ENCODE measurements at regions not wholly inside any gene's neighbourhood (a gene's known extent, or its start where the extent isn't known, plus 50 kb on each side); places are given as distances from the start of the nearest gene placed in this dataset.
"Not testable (repeated sequence)": the region's sequence is repeated elsewhere in the genome, so short reads cannot be mapped to it uniquely, and the experiment has no call there.

- no peak for DNase-seq
Observed at GRCh38 chr3:135393898-135394525, 571.5 kb upstream of the PPP2R3A start.

DNA sequence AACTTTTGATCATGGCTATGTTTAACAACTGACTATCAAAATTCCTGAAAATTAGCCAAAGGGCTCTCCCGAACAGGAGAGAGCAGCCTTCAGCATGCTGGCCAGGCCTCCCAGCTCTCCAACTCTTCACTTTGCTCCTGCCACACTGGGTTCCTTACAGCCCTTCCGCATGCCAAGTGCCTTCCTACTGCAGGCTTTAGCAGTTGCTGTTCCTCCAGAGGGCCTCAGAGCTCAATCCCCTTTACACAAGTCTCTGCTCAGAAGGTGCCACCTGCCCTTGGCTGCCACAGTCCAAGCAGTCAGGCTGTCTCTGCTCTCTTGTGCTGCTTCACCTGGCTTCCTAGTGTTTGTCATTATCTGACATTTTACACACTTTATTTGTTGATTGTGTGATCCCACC lies 553.1 kb upstream of the PPP2R3A start:
- DNase-seq: no peak

DNA sequence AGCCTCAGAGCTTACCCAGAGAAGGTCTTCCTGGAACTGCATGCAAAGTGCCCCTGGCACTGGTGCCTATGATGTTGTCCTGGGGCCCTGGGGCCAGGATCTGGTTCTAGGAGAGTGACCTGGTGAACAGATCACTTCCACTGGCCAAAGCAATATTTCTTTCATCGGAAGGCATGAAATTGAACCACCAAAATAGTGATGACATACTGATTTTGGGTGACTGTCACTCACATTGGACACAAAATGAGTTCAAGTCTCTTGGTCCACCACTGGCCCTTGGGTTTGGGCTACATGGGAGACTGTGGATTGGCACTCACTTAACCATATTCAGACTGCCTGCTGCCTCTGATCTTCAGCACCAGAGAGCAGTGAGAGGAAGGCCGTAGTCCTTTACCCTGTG lies 549.3 kb upstream of the PPP2R3A start:
- no peak for DNase-seq

DNA sequence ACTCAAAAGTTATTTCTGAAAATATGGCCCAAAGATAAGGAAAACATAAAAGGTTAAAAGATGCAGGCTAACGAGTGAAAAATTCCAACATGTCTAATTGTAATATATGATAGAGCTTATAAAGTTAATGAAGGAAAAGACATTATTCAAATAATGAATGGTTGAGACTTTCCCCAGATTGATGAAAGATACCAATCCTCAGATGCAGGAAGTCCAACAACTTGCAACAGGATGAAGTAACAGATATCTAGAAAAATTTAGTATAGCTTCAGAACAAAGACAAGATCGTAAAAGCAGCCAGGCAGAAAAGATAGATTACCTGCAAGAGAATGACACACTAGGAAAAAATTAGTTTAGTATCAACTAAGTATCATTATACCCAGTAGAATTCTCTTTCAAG lies 546.4 kb upstream of the PPP2R3A start:
- no peak for DNase-seq

DNA sequence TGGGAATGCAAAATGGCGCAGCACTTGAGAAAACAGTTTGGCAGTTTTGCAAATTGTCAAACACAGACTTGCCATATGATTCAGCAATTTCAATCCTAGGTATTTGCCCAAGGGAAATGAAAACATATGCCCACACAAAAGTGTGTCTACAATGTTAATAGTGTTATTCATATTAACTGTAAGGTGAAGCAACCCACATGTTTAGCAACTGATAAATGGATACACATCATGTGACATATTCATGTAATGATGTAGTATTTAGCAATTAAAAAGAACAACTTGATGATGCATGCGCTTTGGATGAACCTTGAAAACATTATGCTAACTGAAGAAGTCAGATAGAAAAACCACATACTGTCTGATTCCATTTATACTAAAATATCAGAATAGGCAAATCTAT lies 539.0 kb upstream of the PPP2R3A start:
- DNase-seq: no peak

GRCh38 chr3:135432402-135432801 lies 533.1 kb upstream of the PPP2R3A start:
- DNase-seq: no peak

DNA sequence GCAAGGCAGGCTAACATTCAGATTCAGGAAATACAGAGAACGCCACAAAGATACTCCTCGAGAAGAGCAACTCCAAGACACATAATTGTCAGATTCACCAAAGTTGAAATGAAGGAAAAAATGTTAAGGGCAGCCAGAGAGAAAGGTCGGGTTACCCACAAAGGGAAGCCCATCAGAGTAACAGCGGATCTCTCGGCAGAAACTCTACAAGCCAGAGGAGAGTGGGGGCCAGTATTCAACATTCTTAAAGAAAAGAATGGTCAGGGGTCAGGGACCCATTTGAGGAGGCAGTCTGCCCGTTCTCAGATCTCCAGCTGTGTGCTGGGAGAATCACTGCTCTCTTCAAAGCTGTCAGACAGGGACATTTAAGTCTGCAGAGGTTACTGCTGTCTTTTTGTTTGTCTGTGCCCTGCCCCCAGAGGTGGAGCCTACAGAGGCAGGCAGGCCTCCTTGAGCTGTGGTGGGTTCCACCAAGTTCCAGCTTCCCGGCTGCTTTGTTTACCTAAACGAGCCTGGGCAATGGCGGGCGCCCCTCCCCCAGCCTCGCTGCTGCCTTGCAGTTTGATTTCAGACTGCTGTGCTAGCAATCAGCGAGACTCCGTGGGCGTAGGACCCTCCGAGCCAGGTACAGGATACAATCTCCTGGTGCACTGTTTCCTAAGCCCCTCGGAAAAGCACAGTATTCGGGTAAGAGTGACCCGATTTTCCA lies 526.5 kb upstream of the PPP2R3A start:
- not testable (repeated sequence) for DNase-seq

DNA sequence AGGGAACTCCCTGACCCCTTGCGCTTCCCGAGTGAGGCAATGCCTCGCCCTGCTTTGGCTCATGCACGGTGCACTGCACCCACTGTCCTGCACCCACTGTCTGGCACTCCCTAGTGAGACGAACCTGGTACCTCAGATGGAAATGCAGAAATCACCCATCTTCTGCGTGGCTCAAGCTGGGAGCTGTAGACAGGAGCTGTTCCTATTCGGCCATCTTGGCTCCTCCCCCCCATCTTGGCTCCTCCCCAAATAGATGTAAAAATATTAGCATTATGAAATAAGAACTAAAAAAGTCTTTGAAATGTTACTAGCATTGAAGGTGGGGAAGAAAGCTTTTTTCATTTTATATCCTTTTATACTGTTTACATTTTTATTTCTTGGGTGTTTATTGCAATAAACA lies 525.9 kb upstream of the PPP2R3A start:
- not testable (repeated sequence) for DNase-seq

GRCh38 chr3:135440233-135440632 lies 525.3 kb upstream of the PPP2R3A start:
- DNase-seq: no peak

- DNase-seq: no peak
Observed at GRCh38 chr3:135440746-135441145, 524.8 kb upstream of the PPP2R3A start.

- no peak for DNase-seq
Observed at GRCh38 chr3:135444058-135444457, 521.5 kb upstream of the PPP2R3A start.

GRCh38 chr3:135447483-135447882 lies 518.0 kb upstream of the PPP2R3A start:
- no peak for DNase-seq

DNA sequence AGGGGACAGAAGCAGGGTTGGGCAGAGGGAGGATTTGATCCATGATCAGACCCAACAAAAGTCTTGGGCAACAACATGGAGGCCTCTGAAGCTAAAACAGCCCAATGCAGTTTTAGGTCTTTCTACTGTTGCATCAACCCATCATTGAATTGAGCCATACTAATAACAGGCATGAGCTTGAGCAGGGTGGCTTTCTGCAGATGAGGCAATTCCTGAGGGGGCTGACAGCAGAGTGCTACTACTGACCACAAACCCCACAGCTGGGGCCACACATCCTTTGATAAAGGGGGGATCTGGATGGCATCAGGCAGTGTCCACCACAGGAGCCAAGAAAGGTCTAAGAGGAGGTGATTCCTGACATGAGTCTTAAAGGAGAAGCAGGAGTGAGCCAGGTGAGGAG lies 517.0 kb upstream of the PPP2R3A start:
- DNase-seq: no peak

DNA sequence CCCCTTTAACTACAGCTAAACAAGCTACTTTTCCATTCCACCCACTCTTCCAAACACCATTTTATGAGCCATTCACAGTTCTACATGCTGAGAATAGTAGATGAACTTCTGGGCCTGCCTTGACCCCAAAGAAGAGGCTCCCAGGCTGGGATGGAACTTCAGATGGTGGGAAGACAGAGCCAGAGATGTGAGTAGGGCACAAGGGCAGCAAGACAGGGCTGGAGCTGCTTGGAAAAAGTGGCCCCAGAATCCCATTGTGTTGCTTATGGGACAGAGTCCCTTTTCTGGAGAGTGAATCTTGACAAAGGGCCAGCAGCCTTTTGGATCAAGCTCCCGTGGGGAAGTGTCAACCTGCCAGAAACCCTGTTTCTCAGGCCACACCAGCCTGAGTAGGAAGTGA lies 516.5 kb upstream of the PPP2R3A start:
- no peak for DNase-seq

GRCh38 chr3:135451037-135451785 lies 514.3 kb upstream of the PPP2R3A start:
- no peak for DNase-seq

DNA sequence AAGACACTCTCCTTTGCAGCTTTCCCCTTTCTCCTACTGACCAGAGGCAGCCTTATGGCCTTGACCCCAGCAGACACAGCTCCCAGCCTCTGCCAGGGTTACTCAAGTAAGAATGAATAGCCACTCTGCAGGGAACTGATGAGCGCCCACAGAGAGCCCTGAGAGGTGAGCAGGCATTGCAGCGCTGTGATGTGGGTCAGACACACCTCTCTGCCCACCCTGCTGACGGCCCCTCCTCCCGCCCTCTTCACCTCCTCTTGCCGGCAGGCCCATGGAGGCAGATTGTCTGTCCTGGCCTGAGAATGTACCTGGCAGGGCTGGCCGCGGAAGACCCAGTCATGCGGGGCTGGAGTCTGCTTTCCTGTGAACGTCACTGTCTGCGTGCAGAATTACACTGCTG lies 512.6 kb upstream of the PPP2R3A start:
- DNase-seq: no peak

DNA sequence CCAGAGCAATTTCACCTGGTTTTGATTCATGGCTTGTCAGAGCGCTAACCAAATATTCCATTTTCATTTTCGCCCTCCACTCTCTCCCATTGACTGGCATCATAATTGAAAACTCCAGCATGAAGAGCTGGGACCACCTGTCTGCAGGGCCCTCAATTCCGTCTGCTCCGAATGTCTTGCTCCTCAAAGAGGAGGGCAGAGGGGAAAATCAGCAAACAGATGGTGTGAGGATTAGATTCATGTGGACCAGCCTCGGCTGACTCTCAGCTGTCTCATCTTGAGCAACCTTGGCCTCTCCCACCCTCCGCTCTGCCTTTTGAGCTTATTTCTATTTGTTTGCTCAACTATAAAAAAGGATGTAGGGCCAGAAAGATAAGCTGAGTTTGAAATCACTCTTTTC lies 512.2 kb upstream of the PPP2R3A start:
- no peak for DNase-seq

- DNase-seq: no peak
Observed at GRCh38 chr3:135454890-135455289, 510.6 kb upstream of the PPP2R3A start.

DNA sequence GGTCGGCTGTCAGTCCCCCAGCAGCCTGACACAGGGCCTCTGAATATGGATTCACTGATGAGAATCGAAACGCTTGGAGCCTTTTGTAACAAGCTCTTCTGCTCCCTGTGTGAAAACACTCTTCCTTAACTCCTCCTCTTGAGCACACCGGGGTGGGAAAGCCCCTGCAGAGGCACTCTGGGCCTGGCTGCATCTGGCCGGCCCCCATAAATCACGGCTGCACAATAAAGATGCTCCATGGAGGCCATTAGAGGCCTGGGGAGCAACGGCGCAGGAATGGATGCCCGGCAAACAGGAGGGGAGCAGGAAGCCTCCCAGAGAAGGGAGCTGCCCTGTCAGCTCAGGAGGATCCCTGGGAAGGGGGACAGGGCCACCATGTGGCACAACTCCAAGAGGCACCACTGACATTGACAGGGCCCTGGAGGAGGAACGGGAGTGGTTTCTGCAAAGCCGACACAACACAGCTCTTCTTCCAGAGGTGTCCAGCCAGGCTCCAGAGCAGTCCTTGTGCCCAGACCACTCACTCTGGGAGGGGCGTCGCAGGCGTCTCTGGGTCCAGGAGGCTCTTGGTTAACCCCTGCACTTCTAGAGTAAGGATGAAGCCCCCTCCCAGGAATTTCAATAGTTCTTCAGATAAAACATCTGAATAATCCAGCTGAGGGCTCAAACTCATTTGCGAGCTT lies 509.3 kb upstream of the PPP2R3A start:
- DNase-seq: no peak

GRCh38 chr3:135458541-135459322 lies 506.8 kb upstream of the PPP2R3A start:
- DNase-seq: no peak

DNA sequence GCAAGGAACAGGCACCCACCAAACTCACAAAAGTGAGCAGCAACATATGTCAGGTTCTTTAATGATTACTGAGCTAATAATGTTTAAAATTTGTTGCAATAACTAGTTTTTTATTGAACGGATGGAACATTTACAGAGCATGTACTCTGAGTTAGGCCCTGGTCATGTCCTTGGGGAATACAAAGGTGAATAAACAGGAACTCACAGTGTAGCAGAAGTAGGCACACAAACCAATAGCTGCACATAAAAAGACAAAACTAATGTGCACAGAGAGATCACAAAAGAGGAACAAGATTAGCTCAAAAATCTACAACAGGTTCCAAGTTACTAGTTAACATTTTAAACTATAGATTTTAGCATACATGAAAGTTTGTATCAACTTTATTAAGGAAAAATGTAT lies 505.3 kb upstream of the PPP2R3A start:
- no peak for DNase-seq

DNA sequence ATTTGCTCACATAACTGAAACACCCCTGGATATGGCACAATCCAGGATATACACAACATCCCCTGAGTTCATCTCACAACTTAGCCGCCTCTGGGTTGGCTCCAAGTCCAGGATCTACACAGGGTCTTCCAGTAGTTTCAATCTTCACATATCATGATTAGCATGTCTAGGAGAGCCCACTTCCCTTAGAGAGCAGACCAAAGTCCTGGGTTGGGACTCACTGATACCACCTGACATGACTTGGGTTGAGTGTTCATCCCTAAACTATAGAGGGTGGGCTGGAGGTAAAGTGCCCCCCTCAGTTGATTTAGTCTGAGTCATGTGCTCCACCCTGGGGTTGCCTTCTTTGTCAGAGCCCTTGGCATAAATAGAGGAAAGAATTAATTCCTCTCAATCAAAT lies 493.6 kb upstream of the PPP2R3A start:
- no peak for DNase-seq

All from right lung (tissue), 2 donors.